ENCODE measurements at regions not wholly inside any gene's neighbourhood (a gene's known extent, or its start where the extent isn't known, plus 50 kb on each side); places are given as distances from the start of the nearest gene placed in this dataset.

DNA sequence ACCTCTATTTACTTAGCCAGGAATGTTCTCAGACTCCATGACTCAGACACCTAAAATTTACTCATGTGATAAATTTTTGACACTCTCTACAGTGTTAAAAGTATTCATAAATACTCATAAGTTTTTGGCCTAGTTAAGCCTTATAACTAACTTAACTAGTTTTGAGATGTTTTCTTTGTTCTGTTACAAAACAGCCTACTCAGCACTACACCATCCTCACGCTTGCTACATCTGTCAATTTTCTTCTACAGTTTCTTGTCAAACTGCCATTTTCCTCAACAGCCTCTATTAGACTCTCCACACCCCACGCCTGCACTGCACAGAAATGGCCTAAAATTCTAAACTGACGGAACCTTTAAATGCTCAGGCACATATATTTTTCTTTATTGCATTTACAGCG is 195.5 kb downstream of the ANXA1 start:
- TF ChIP-seq, protein P1, sequence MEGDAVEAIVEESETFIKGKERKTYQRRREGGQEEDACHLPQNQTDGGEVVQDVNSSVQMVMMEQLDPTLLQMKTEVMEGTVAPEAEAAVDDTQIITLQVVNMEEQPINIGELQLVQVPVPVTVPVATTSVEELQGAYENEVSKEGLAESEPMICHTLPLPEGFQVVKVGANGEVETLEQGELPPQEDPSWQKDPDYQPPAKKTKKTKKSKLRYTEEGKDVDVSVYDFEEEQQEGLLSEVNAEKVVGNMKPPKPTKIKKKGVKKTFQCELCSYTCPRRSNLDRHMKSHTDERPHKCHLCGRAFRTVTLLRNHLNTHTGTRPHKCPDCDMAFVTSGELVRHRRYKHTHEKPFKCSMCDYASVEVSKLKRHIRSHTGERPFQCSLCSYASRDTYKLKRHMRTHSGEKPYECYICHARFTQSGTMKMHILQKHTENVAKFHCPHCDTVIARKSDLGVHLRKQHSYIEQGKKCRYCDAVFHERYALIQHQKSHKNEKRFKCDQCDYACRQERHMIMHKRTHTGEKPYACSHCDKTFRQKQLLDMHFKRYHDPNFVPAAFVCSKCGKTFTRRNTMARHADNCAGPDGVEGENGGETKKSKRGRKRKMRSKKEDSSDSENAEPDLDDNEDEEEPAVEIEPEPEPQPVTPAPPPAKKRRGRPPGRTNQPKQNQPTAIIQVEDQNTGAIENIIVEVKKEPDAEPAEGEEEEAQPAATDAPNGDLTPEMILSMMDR (IDR thresholded peaks at IDR 0.05): no peak
- TF ChIP-seq EP300 (IDR thresholded peaks at IDR 0.05): no peak
- no peak for TF ChIP-seq POLR2A (IDR thresholded peaks at IDR 0.05)

Data from stomach (tissue), 4 donors.